Astrocyte (in vitro differentiated cells and primary cell): ENCODE measurements at regions not wholly inside any gene's neighbourhood (a gene's known extent, or its start where the extent isn't known, plus 50 kb on each side); places are given as distances from the start of the nearest gene placed in this dataset.

Experiments used
- EZH2 ChIP-seq: IDR thresholded peaks from 2 replicates; pipeline ENCODE4 v1.6.1; 2012; ENCODE audit warnings: mild to moderate bottlenecking, low read length, inconsistent platforms; ENCODE audit not compliant: insufficient read depth
- TF ChIP-seq, protein P1 (sequence below): IDR thresholded peaks from 2 replicates; pipeline ENCODE4 v1.5.1; 2011; ENCODE audit warnings: low read depth, mild to moderate bottlenecking, inconsistent platforms, low read length, moderate library complexity; ENCODE audit not compliant: insufficient read depth

DNA sequence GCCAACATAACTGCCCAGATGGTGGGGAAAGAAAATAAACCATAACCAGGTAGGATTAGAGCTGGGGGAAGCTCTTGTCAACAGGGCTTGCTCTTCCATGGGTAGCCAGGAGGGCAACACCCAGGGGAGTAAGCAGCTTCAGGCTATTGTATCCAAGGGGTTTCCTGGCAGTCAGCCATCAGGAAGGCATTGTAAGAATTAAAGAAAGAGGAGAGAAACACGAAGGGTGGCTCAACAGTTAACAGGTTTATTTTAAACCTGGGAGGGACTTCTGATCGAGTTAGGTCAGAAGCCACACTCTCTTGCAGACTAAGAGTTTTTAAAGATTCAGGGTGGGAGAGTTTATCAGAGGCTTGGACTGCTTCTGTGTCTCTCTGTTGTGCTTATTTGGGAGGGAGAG, 114.2 kb downstream of the QRSL1 start:
- TF ChIP-seq, protein P1, sequence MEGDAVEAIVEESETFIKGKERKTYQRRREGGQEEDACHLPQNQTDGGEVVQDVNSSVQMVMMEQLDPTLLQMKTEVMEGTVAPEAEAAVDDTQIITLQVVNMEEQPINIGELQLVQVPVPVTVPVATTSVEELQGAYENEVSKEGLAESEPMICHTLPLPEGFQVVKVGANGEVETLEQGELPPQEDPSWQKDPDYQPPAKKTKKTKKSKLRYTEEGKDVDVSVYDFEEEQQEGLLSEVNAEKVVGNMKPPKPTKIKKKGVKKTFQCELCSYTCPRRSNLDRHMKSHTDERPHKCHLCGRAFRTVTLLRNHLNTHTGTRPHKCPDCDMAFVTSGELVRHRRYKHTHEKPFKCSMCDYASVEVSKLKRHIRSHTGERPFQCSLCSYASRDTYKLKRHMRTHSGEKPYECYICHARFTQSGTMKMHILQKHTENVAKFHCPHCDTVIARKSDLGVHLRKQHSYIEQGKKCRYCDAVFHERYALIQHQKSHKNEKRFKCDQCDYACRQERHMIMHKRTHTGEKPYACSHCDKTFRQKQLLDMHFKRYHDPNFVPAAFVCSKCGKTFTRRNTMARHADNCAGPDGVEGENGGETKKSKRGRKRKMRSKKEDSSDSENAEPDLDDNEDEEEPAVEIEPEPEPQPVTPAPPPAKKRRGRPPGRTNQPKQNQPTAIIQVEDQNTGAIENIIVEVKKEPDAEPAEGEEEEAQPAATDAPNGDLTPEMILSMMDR = no peak
- no peak for TF ChIP-seq EZH2
